Sigmoid colon (tissue), 6 donors: ENCODE measurements at regions not wholly inside any gene's neighbourhood (a gene's known extent, or its start where the extent isn't known, plus 50 kb on each side); places are given as distances from the start of the nearest gene placed in this dataset.

Experiments
- DNase-seq: peaks from one replicate; pipeline ENCODE4 v3.0.0-alpha.2; 2019
- H3K27ac ChIP-seq, 4 donors: fragments of 200-600 bp; sonication (generic); one replicate each; pipeline ENCODE4 v1.5.1; 2016 to 2019; ENCODE audit warnings: mild to moderate bottlenecking in 1 of 4
- H3K27me3 ChIP-seq, 3 donors: fragments of 200-600 bp; sonication (generic); one replicate each; pipeline ENCODE4 v1.5.1; 2019; ENCODE audit warnings: mild to moderate bottlenecking in 1 of 3
- H3K36me3 ChIP-seq, 4 donors: fragments of 200-600 bp; sonication (generic); one replicate each; pipeline ENCODE4 v1.5.1; 2016 to 2019
- H3K4me1 ChIP-seq, 4 donors: fragments of 200-600 bp; sonication (generic); one replicate each; pipeline ENCODE4 v1.5.1; 2017 to 2019
- H3K4me3 ChIP-seq, 4 donors: fragments of 200-600 bp; sonication (generic); one replicate each; pipeline ENCODE4 v1.5.1; 2017 to 2019; ENCODE audit warnings: mild to moderate bottlenecking in 2 of 4, moderate library complexity in 1 of 4
- H3K9me3 ChIP-seq, 4 donors: fragments of 200-600 bp in 3 of 4; sonication (generic) in 3 of 4; one replicate each; pipeline versions ENCODE4 v1.5.1 to v1.6.1; 2013 to 2019
- CTCF ChIP-seq, 4 experiments: fragments of 450-650 bp in 3 of 4; fragments of 200-600 bp in 1 of 4; IDR thresholded peaks; one replicate each; pipeline ENCODE4 v1.5.1; 2016 to 2019; ENCODE audit warnings: antibody characterized with exemption in 4 of 4, mild to moderate bottlenecking in 3 of 4, moderate library complexity in 2 of 4
- EP300 ChIP-seq, 4 donors: sonication (generic); formaldehyde crosslinking; IDR thresholded peaks; one replicate each; pipeline ENCODE4 v1.6.1; 2017; ENCODE audit warnings: antibody characterized with exemption in 4 of 4
- POLR2A ChIP-seq, 2 donors: fragments of 450-650 bp; IDR thresholded peaks; one replicate each; pipeline ENCODE4 v1.6.1; 2016; ENCODE audit warnings: antibody characterized with exemption in 2 of 2, mild to moderate bottlenecking in 2 of 2, moderate library complexity in 2 of 2
- POLR2AphosphoS5 ChIP-seq, 4 donors: sonication (generic); formaldehyde crosslinking; IDR thresholded peaks; one replicate each; pipeline ENCODE4 v1.6.1; 2017; ENCODE audit warnings: antibody characterized with exemption in 4 of 4
- WGBS, 2 donors: extraction: QIAGEN DNeasy Blood & Tissue Kit; methylation state at CpG; one replicate each; pipeline ENCODE4 v1.1.7; 2013; 5-methylcytosine and 5-hydroxymethylcytosine counted together
- intact Hi-C: fragments of 100-400 bp; cut with DNase I; formaldehyde crosslinking; loops from one replicate; pipeline ENCODE4 v1.15.1; 2023
- donor health status: healthy with polysubstance abuse.
- donor health status: healthy.

DNA sequence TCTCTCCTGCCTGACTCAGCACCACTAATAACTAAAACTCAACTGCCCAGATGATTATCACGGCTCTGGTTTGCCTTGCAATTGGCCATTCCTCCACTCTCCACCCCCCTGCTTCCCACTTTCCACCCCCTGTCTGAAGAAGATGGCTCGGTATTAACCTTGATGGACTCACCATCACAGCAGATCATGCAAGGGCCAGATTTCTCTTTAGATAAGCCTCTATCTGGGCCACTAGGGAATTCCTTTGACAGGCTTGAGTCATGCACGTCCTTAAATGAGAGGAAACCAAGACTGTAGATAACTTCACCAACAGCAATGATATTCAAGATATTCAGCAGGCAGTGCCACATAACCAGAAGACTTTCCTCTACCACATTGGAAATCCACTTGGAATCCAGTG is 131.1 kb upstream of the NBEA start:
- H3K4me1 ChIP-seq, result peaks cover 0 to 4% (median 3%) of the 10 kb centered on the region in 4 donors
- H3K27me3 ChIP-seq, result no peaks in the 10 kb centered on the region
- no peak overlapping the region for H3K4me3 ChIP-seq
- no peaks in the 10 kb centered on the region for H3K9me3 ChIP-seq
- intact Hi-C loops, result no loop called here
- no peak for DNase-seq
- no peaks in the 10 kb centered on the region for H3K36me3 ChIP-seq
- no peak overlapping the region for H3K27ac ChIP-seq
- TF ChIP-seq POLR2A (IDR thresholded peaks at IDR 0.05) (no peak), EP300 (IDR thresholded peaks at IDR 0.05) (no peak), CTCF (IDR thresholded peaks at IDR 0.05) (no peak), POLR2AphosphoS5 (IDR thresholded peaks at IDR 0.05) (no peak)
- WGBS, 2 donors, result 74 to 88% methylated on average over 3 of the region's 3 CpGs

DNA sequence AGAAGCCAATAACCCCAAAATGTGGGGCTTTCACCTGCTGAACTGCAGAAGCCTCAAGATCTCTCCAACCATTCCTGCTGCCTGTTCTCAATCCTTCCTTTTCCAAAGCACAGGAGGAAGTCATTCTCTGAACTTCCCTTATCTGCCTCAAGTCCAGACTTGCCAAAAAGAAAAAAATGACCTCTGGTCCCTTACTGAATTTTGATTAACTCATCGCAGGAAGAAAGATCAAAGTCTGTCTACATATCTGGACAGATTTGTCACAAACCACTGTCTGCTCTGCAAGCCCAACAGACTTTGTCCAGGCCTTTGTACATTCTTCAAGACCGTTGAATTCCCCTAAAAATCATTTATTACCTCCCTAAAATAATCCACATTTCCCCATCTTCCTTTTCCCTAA is 126.5 kb upstream of the NBEA start:
- no peaks in the 10 kb centered on the region for H3K27me3 ChIP-seq
- no peak overlapping the region for H3K27ac ChIP-seq
- no peaks in the 10 kb centered on the region for H3K36me3 ChIP-seq
- TF ChIP-seq EP300 (IDR thresholded peaks at IDR 0.05) (no peak), POLR2AphosphoS5 (IDR thresholded peaks at IDR 0.05) (no peak), POLR2A (IDR thresholded peaks at IDR 0.05) (no peak), CTCF (IDR thresholded peaks at IDR 0.05) (no peak)
- DNase-seq, result no peak
- intact Hi-C loops, result loop anchor here (5.0 kb wide), 1 partner anchor 53 kb away; no protein-coding TSS in a partner anchor
- WGBS, 2 donors, result 46 to 75% methylated on average over 2 of the region's 2 CpGs
- no peak overlapping the region for H3K4me3 ChIP-seq
- peaks cover 0 to 22% (median 19%) of the 10 kb centered on the region in 4 donors for H3K4me1 ChIP-seq
- no peaks in the 10 kb centered on the region for H3K9me3 ChIP-seq

DNA sequence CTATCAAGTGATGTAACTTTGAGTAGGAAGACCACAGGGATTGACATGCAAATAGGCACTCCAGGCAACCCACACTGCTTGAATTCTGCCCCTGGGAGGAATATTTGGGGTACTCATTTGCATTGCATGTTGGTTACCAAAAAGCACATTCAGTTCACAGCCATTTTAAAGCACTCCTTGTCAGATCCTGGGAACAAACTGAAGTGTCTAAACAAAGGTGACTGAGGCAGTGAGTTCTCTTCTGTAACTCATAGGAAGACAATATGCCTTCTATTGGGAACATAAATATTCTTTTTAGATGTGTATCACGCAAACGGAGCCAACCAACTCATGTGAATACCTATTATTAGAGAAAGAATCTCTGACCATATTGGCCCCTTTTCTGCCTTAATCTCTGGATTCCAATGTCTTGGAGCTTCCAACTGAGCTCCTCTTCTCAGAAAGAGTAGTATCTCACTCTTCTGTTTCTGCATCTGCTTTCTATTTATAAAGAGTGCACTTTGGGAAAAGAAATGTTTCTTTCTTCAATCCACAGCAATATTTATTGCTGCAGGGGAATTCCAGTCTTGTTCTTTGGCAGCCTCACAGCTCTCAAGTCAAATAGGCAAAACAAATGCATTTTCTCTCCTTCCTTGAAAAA is 125.7 kb upstream of the NBEA start:
- Histone ChIP-seq H3K4me1 (peaks cover 0 to 22% (median 19%) of the 10 kb centered on the region in 4 donors), H3K9me3 (no peaks in the 10 kb centered on the region), H3K27ac (peak overlapping the region; percentile 5 to 75 (median 38)), H3K36me3 (no peaks in the 10 kb centered on the region), H3K27me3 (no peaks in the 10 kb centered on the region), H3K4me3 (no peak overlapping the region)
- TF ChIP-seq CTCF (IDR thresholded peaks at IDR 0.05) (no peak), POLR2AphosphoS5 (IDR thresholded peaks at IDR 0.05) (no peak)
- intact Hi-C loops, result loop anchor here (5.0 kb wide), 1 partner anchor 54 kb away; no protein-coding TSS in a partner anchor
- DNase-seq, result no peak
- WGBS, 2 donors, result 55 to 73% methylated on average over 2 of the region's 2 CpGs

GRCh38 chr13:34816908-34817665 is 125.0 kb upstream of the NBEA start:
- H3K4me3 ChIP-seq, result no peak overlapping the region
- no peak for DNase-seq
- no peaks in the 10 kb centered on the region for H3K9me3 ChIP-seq
- intact Hi-C loops, result loop anchor here (5.0 kb wide), 1 partner anchor 55 kb away; no protein-coding TSS in a partner anchor
- no peaks in the 10 kb centered on the region for H3K36me3 ChIP-seq
- TF ChIP-seq POLR2AphosphoS5 (IDR thresholded peaks at IDR 0.05) (no peak), EP300 (IDR thresholded peaks at IDR 0.05) (no peak), POLR2A (IDR thresholded peaks at IDR 0.05) (no peak), CTCF (IDR thresholded peaks at IDR 0.05) (no peak)
- H3K4me1 ChIP-seq, result peaks cover 0 to 22% (median 19%) of the 10 kb centered on the region in 4 donors
- no peaks in the 10 kb centered on the region for H3K27me3 ChIP-seq
- peak overlapping the region; percentile 5 to 75 (median 38) for H3K27ac ChIP-seq
- 58 to 85% methylated on average over 6 of the region's 6 CpGs for whole genome bisulfite sequencing, 2 donors
